SK-N-SH (cell line): ENCODE measurements at regions not wholly inside any gene's neighbourhood (a gene's known extent, or its start where the extent isn't known, plus 50 kb on each side); places are given as distances from the start of the nearest gene placed in this dataset.

Experiments used
- CTCF ChIA-PET: fragments of 300-600, 350-600 bp; formaldehyde crosslinking; extraction: SDS; loops from one replicate; lab custom pipeline; 2021; lab: Yijun Ruan, JAX
- POLR2A ChIA-PET: fragments of 350-600 bp; sonication (Branson Sonifier 250); formaldehyde crosslinking; extraction: SDS; loops from one replicate; lab custom pipeline; 2020; ENCODE audit warnings: antibody characterized with exemption, inconsistent platforms; lab: Yijun Ruan, JAX
- DNase-seq: peaks from one replicate; pipeline ENCODE4 v3.0.0; 2012
- H2AFZ ChIP-seq: fragments of 200-600 bp; sonication (generic); 2 replicates; pipeline ENCODE4 v1.8.1; 2016; ENCODE audit warnings: antibody characterized with exemption, mild to moderate bottlenecking, low read depth
- H3F3A ChIP-seq: fragments of 200-600 bp; sonication (generic); replicated peaks from 2 replicates; pipeline ENCODE3; 2016; ENCODE audit warnings: antibody characterized with exemption, mild to moderate bottlenecking; ENCODE audit not compliant: insufficient read depth
- H3K27ac ChIP-seq, 2 experiments: fragments of 200-500 bp in 1 of 2; fragments of 200-600 bp in 1 of 2; sonication (Bioruptor generic) in 1 of 2; sonication (generic), shearing (Covaris generic) in 1 of 2; 2 replicates each; pipeline versions ENCODE4 v1.5.1 to v1.6.1; 2014 to 2016; ENCODE audit warnings: low read depth in 2 of 2, inconsistent platforms in 1 of 2, low read length in 1 of 2, mild to moderate bottlenecking in 1 of 2, mixed read lengths in 1 of 2
- H3K27me3 ChIP-seq: fragments of 200-600 bp; sonication (generic), shearing (Covaris generic); 2 replicates; pipeline ENCODE4 v1.6.1; 2016; ENCODE audit warnings: mixed run types; ENCODE audit not compliant: insufficient read depth
- H3K36me3 ChIP-seq, 2 experiments: fragments of 200-500 bp in 1 of 2; fragments of 200-600 bp in 1 of 2; sonication (Bioruptor generic) in 1 of 2; sonication (generic) in 1 of 2; replicated peaks in 1 of 2; 2 replicates each; pipeline versions ENCODE3 to v1.5.1; 2014 to 2016; ENCODE audit warnings: low read length in 1 of 2, mild to moderate bottlenecking in 1 of 2; ENCODE audit not compliant: insufficient read depth in 2 of 2, control insufficient read depth in 1 of 2
- H3K4me1 ChIP-seq, 2 experiments: fragments of 200-500 bp in 1 of 2; fragments of 200-600 bp in 1 of 2; sonication (Bioruptor generic) in 1 of 2; sonication (generic), shearing (Covaris generic) in 1 of 2; 2 replicates each; pipeline versions ENCODE4 v1.5.1 to v1.6.1; 2014 to 2016; ENCODE audit warnings: low read depth in 1 of 2, low read length in 1 of 2, mixed run types in 1 of 2; ENCODE audit not compliant: insufficient read depth in 2 of 2, control insufficient read depth in 1 of 2
- H3K4me2 ChIP-seq: fragments of 200-600 bp; sonication (generic), shearing (Covaris generic); 2 replicates; pipeline ENCODE4 v1.6.1; 2017; ENCODE audit warnings: mixed run types
- H3K4me3 ChIP-seq, 2 experiments: fragments of 200-500 bp in 1 of 2; fragments of 200-600 bp in 1 of 2; sonication (Bioruptor generic) in 1 of 2; sonication (generic), shearing (Covaris generic) in 1 of 2; 2 replicates each; pipeline versions ENCODE4 v1.5.1 to v1.8.1; 2014 to 2016; ENCODE audit warnings: low read depth in 2 of 2, inconsistent platforms in 1 of 2, low read length in 1 of 2, mild to moderate bottlenecking in 1 of 2, mixed read lengths in 1 of 2, moderate library complexity in 1 of 2
- H3K79me2 ChIP-seq: fragments of 200-600 bp; sonication (generic); 2 replicates; pipeline ENCODE4 v1.8.1; 2017; ENCODE audit warnings: mild to moderate bottlenecking; ENCODE audit not compliant: insufficient read depth
- H3K9ac ChIP-seq: fragments of 200-600 bp; sonication (generic); 2 replicates; pipeline ENCODE4 v1.6.1; 2017; ENCODE audit warnings: mixed run types
- H3K9me2 ChIP-seq: fragments of 200-600 bp; sonication (generic); 2 replicates; pipeline ENCODE4 v1.6.1; 2017; ENCODE audit warnings: mixed run types
- H3K9me3 ChIP-seq: fragments of 200-600 bp; sonication (generic); 2 replicates; pipeline ENCODE4 v1.6.1; 2017; ENCODE audit warnings: mixed run types, mild to moderate bottlenecking, moderate library complexity
- H4K20me1 ChIP-seq: fragments of 200-600 bp; sonication (generic); 2 replicates; pipeline ENCODE4 v1.6.1; 2017; ENCODE audit warnings: mild to moderate bottlenecking, mixed run types; ENCODE audit not compliant: insufficient read depth
- EP300 ChIP-seq, 2 experiments: IDR thresholded peaks; 2 replicates each; pipeline versions ENCODE4 v1.4.0 to v1.6.1; 2012; ENCODE audit warnings: borderline replicate concordance in 1 of 2, low read depth in 1 of 2, low read length in 1 of 2
- EZH2phosphoT487 ChIP-seq: fragments of 200-600 bp; sonication (generic); IDR thresholded peaks from 2 replicates; pipeline ENCODE4 v1.6.1; 2017; ENCODE audit warnings: low read depth, mixed run types, mild to moderate bottlenecking, antibody characterized with exemption, moderate library complexity, borderline replicate concordance
- FOSL2 ChIP-seq: IDR thresholded peaks from 2 replicates; pipeline ENCODE4 v1.4.0; 2012; ENCODE audit warnings: low read depth, mild to moderate bottlenecking, moderate library complexity, borderline replicate concordance
- GATA2 ChIP-seq: sonication (generic); formaldehyde crosslinking; IDR thresholded peaks from 2 replicates; pipeline ENCODE4 v1.5.0; 2020; ENCODE audit warnings: mild to moderate bottlenecking, missing genetic modification reagents
- JUND ChIP-seq: IDR thresholded peaks from 2 replicates; pipeline ENCODE4 v1.4.0; 2012
- MEF2A ChIP-seq: IDR thresholded peaks from 2 replicates; pipeline ENCODE4 v1.4.0; 2012; ENCODE audit warnings: low read depth, borderline replicate concordance
- RAD21 ChIP-seq: IDR thresholded peaks from 2 replicates; pipeline ENCODE4 v1.6.1; 2012; ENCODE audit warnings: mild to moderate bottlenecking, low read length
- RFX5 ChIP-seq: IDR thresholded peaks from 2 replicates; pipeline ENCODE4 v1.6.1; 2012; ENCODE audit warnings: mild to moderate bottlenecking, improper control_type of control experiment, low read length
- SIN3A ChIP-seq: IDR thresholded peaks from 2 replicates; pipeline ENCODE4 v1.6.1; 2012; ENCODE audit warnings: low read depth, mild to moderate bottlenecking, low read length, moderate library complexity, borderline replicate concordance
- TAF1 ChIP-seq: IDR thresholded peaks from 2 replicates; pipeline ENCODE4 v1.6.1; 2012; ENCODE audit warnings: low read depth, mild to moderate bottlenecking, low read length, moderate library complexity, borderline replicate concordance
- TCF12 ChIP-seq: IDR thresholded peaks from 2 replicates; pipeline ENCODE4 v1.4.0; 2012
- YY1 ChIP-seq: IDR thresholded peaks from 2 replicates; pipeline ENCODE4 v1.4.0; 2012; ENCODE audit warnings: low read depth, mild to moderate bottlenecking
- WGBS: methylation state at CpG from one replicate; pipeline ENCODE4 v1.1.6; 2017; ENCODE audit warnings: low lambda C conversion rate; 5-methylcytosine and 5-hydroxymethylcytosine counted together
- TF ChIP-seq, protein P1 (sequence below): fragments of 150-350 bp; IDR thresholded peaks from 2 replicates; pipeline ENCODE4 v1.6.1; 2017; ENCODE audit warnings: antibody characterized with exemption, low read length, low read depth, borderline replicate concordance
- TF ChIP-seq, protein P2 (sequence below): IDR thresholded peaks from 2 replicates; pipeline ENCODE4 v1.6.1; 2012; ENCODE audit warnings: mild to moderate bottlenecking, low read depth, low read length, moderate library complexity
- TF ChIP-seq, protein P3 (sequence below): IDR thresholded peaks from 2 replicates; pipeline ENCODE4; 2012
- TF ChIP-seq, protein P4 (sequence below): fragments of 150-350 bp; IDR thresholded peaks from 2 replicates; pipeline ENCODE4 v1.6.1; 2016; ENCODE audit warnings: mild to moderate bottlenecking, low read depth, low read length

DNA sequence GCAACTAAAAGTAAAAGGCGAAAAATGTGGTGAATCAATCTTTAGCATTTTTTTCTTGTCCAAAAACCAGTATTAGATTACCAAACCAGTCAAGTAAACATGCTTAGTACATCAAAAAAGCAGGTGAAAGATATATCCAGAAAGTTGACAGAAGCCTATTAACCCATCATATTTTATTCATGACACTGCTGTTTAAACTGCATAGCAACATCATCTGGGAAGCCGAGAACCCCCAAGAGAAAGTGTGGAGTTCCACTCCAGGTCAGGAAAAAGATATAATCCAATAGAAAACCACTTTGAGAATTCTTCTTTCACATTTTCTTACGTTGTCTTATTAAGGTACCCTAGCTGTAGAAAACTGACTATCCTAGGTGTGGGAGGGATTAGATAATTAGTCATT lies 466.8 kb upstream of the CDH8 start:
- no peak overlapping the region for H3K4me2 ChIP-seq
- no peak overlapping the region for H3K4me3 ChIP-seq
- H3K79me2 ChIP-seq = no peaks in the 10 kb centered on the region
- H3K4me1 ChIP-seq = no peaks in the 10 kb centered on the region
- no peaks in the 10 kb centered on the region for H3K27me3 ChIP-seq
- 36% methylated on average over 3 of the region's 3 CpGs for WGBS
- TF ChIP-seq MEF2A = no peak
- ChIA-PET POLR2A (no interaction called here), CTCF (no interaction called here)
- H4K20me1 ChIP-seq = no peaks in the 10 kb centered on the region
- H3F3A ChIP-seq = no peaks in the 10 kb centered on the region
- DNase-seq = no peak
- H3K36me3 ChIP-seq = no peaks in the 10 kb centered on the region
- no peaks in the 10 kb centered on the region for H3K9me3 ChIP-seq
- no peak overlapping the region for H3K9ac ChIP-seq
- H3K27ac ChIP-seq = no peak overlapping the region
- H3K9me2 ChIP-seq = no peaks in the 10 kb centered on the region
- no peak overlapping the region for H2AFZ ChIP-seq

DNA sequence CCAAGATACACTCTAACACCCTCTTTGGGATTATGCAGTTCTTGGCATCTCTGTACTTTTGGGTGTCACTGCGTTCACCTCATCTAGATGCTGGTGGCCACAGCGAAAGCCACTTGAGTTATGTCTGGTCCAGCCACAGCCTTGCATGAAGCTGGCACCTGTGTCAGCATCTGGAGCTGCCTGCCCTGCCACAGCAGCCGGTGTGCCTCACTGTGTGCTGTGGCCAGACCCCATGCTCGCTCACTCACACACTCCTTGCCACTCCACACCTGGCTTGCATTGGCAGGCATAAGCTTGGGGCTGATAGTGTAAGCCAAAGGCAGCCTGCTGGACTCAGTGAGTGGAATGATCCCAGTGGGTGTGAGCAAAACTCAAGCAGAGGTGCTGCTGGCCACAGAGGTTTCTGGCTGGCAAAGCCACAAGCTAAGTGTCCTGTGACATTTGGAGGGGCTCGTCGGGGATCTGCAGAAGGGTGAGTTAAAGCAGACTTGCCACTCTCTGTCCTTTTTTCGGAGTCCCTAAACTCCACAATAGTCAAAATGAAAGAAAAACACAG lies 442.7 kb upstream of the CDH8 start:
- no peak overlapping the region for H3K9ac ChIP-seq
- no peaks in the 10 kb centered on the region for H3K36me3 ChIP-seq
- H4K20me1 ChIP-seq = no peaks in the 10 kb centered on the region
- ChIA-PET POLR2A (no interaction called here), CTCF (interaction anchor here (0.5 kb wide), 1 partner anchor 551 kb away, joined by 3 read pairs; no protein-coding TSS in a partner anchor)
- no peak overlapping the region for H2AFZ ChIP-seq
- no peaks in the 10 kb centered on the region for H3F3A ChIP-seq
- no peaks in the 10 kb centered on the region for H3K9me2 ChIP-seq
- H3K27ac ChIP-seq = no peak overlapping the region
- no peaks in the 10 kb centered on the region for H3K27me3 ChIP-seq
- TF ChIP-seq EZH2phosphoT487 (no peak), RAD21 (no peak), JUND (no peak), TCF12 (no peak), SIN3A (no peak), GATA2 (CRISPR knock-in tag) (no peak), TAF1 (no peak), RFX5 (no peak), EP300 (IDR thresholded peaks at IDR 0.05; ENCODE audit: borderline replicate concordance in 1 of 2, low read depth in 1 of 2, low read length in 1 of 2) (no peak), FOSL2 (no peak), YY1 (no peak)
- TF ChIP-seq, protein P1, sequence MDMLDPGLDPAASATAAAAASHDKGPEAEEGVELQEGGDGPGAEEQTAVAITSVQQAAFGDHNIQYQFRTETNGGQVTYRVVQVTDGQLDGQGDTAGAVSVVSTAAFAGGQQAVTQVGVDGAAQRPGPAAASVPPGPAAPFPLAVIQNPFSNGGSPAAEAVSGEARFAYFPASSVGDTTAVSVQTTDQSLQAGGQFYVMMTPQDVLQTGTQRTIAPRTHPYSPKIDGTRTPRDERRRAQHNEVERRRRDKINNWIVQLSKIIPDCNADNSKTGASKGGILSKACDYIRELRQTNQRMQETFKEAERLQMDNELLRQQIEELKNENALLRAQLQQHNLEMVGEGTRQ = no peak
- TF ChIP-seq, protein P2, sequence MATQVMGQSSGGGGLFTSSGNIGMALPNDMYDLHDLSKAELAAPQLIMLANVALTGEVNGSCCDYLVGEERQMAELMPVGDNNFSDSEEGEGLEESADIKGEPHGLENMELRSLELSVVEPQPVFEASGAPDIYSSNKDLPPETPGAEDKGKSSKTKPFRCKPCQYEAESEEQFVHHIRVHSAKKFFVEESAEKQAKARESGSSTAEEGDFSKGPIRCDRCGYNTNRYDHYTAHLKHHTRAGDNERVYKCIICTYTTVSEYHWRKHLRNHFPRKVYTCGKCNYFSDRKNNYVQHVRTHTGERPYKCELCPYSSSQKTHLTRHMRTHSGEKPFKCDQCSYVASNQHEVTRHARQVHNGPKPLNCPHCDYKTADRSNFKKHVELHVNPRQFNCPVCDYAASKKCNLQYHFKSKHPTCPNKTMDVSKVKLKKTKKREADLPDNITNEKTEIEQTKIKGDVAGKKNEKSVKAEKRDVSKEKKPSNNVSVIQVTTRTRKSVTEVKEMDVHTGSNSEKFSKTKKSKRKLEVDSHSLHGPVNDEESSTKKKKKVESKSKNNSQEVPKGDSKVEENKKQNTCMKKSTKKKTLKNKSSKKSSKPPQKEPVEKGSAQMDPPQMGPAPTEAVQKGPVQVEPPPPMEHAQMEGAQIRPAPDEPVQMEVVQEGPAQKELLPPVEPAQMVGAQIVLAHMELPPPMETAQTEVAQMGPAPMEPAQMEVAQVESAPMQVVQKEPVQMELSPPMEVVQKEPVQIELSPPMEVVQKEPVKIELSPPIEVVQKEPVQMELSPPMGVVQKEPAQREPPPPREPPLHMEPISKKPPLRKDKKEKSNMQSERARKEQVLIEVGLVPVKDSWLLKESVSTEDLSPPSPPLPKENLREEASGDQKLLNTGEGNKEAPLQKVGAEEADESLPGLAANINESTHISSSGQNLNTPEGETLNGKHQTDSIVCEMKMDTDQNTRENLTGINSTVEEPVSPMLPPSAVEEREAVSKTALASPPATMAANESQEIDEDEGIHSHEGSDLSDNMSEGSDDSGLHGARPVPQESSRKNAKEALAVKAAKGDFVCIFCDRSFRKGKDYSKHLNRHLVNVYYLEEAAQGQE = no peak
- TF ChIP-seq, protein P3, sequence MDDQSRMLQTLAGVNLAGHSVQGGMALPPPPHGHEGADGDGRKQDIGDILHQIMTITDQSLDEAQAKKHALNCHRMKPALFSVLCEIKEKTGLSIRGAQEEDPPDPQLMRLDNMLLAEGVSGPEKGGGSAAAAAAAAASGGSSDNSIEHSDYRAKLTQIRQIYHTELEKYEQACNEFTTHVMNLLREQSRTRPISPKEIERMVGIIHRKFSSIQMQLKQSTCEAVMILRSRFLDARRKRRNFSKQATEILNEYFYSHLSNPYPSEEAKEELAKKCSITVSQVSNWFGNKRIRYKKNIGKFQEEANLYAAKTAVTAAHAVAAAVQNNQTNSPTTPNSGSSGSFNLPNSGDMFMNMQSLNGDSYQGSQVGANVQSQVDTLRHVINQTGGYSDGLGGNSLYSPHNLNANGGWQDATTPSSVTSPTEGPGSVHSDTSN = no peak
- TF ChIP-seq, protein P4, sequence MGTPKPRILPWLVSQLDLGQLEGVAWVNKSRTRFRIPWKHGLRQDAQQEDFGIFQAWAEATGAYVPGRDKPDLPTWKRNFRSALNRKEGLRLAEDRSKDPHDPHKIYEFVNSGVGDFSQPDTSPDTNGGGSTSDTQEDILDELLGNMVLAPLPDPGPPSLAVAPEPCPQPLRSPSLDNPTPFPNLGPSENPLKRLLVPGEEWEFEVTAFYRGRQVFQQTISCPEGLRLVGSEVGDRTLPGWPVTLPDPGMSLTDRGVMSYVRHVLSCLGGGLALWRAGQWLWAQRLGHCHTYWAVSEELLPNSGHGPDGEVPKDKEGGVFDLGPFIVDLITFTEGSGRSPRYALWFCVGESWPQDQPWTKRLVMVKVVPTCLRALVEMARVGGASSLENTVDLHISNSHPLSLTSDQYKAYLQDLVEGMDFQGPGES = no peak
- H3K4me3 ChIP-seq = no peak overlapping the region
- H3K4me2 ChIP-seq = no peak overlapping the region
- H3K79me2 ChIP-seq = no peaks in the 10 kb centered on the region
- no peaks in the 10 kb centered on the region for H3K4me1 ChIP-seq
- no peaks in the 10 kb centered on the region for H3K9me3 ChIP-seq
- 52% methylated on average over 7 of the region's 7 CpGs for WGBS
- DNase-seq = no peak
